ENCODE measurements at regions not wholly inside any gene's neighbourhood (a gene's known extent, or its start where the extent isn't known, plus 50 kb on each side); places are given as distances from the start of the nearest gene placed in this dataset.

GRCh38 chr13:40490086-40490758 lies 176.2 kb downstream of the FOXO1 start:
- Histone ChIP-seq H2AFZ (ENCODE audit: control insufficient read depth, low read length) (no peak overlapping the region), H3K4me1 (ENCODE audit: control insufficient read depth, extremely low read depth, insufficient read depth, low read length) (peaks cover 4% of the 10 kb centered on the region), H3K27ac (ENCODE audit: control insufficient read depth, insufficient read depth, low read length) (no peak overlapping the region), H3K36me3 (ENCODE audit: control insufficient read depth in 2 of 2, extremely low read depth in 1 of 2, insufficient read depth in 2 of 2, low read length in 2 of 2) (no peaks in the 10 kb centered on the region), H3K4me3 (ENCODE audit: control insufficient read depth in 2 of 3, extremely low read depth in 1 of 3, insufficient read depth in 2 of 3, low read depth in 1 of 3, low read length in 3 of 3) (no peak overlapping the region), H3K9me1 (ENCODE audit: control insufficient read depth, extremely low read depth, insufficient read depth, low read length) (no peaks in the 10 kb centered on the region), H3K9ac (ENCODE audit: control insufficient read depth, extremely low read depth, insufficient read depth, low read length) (no peak overlapping the region), H4K20me1 (ENCODE audit: control insufficient read depth, extremely low read depth, insufficient read depth, low read length) (no peaks in the 10 kb centered on the region), H3K9me3 (ENCODE audit: control insufficient read depth, low read depth, low read length) (no peaks in the 10 kb centered on the region), H3K79me2 (ENCODE audit: control insufficient read depth, insufficient read depth, low read length) (no peaks in the 10 kb centered on the region), H3K4me2 (ENCODE audit: control insufficient read depth, extremely low read depth, insufficient read depth, low read depth, low read length) (no peak overlapping the region), H3K27me3 (ENCODE audit: control insufficient read depth, extremely low read depth, insufficient read depth, low read length) (no peaks in the 10 kb centered on the region)
- dilution Hi-C loops (cut with MboI; ENCODE audit: extremely low pct_ligation_motif_present, low sequenced_read_pairs) = no loop called here
- DNase-seq (ENCODE audit: low read depth, low spot score) = no peak
- TF ChIP-seq CTCF (optimal IDR thresholded peaks at IDR 0.05 in 1 of 3, IDR thresholded peaks at IDR 0.05 in 1 of 3, conservative IDR thresholded peaks at IDR 0.05 in 1 of 3; ENCODE audit: extremely low read depth in 1 of 3, insufficient read depth in 2 of 3, low read length in 3 of 3) (no peak), EZH2 (IDR thresholded peaks at IDR 0.05; ENCODE audit: low read length) (no peak)
- no peak for FAIRE-seq

- dilution Hi-C loops (cut with MboI; ENCODE audit: extremely low pct_ligation_motif_present, low sequenced_read_pairs) = no loop called here
- Histone ChIP-seq H3K36me3 (ENCODE audit: control insufficient read depth in 2 of 2, extremely low read depth in 1 of 2, insufficient read depth in 2 of 2, low read length in 2 of 2) (no peaks in the 10 kb centered on the region), H3K4me3 (ENCODE audit: control insufficient read depth in 2 of 3, extremely low read depth in 1 of 3, insufficient read depth in 2 of 3, low read depth in 1 of 3, low read length in 3 of 3) (no peak overlapping the region), H2AFZ (ENCODE audit: control insufficient read depth, low read length) (no peak overlapping the region), H4K20me1 (ENCODE audit: control insufficient read depth, extremely low read depth, insufficient read depth, low read length) (no peaks in the 10 kb centered on the region), H3K27ac (ENCODE audit: control insufficient read depth, insufficient read depth, low read length) (no peak overlapping the region), H3K9me1 (ENCODE audit: control insufficient read depth, extremely low read depth, insufficient read depth, low read length) (no peaks in the 10 kb centered on the region), H3K9me3 (ENCODE audit: control insufficient read depth, low read depth, low read length) (no peaks in the 10 kb centered on the region), H3K9ac (ENCODE audit: control insufficient read depth, extremely low read depth, insufficient read depth, low read length) (no peak overlapping the region), H3K4me1 (ENCODE audit: control insufficient read depth, extremely low read depth, insufficient read depth, low read length) (peaks cover 12% of the 10 kb centered on the region), H3K27me3 (ENCODE audit: control insufficient read depth, extremely low read depth, insufficient read depth, low read length) (no peaks in the 10 kb centered on the region), H3K4me2 (ENCODE audit: control insufficient read depth, extremely low read depth, insufficient read depth, low read depth, low read length) (no peak overlapping the region), H3K79me2 (ENCODE audit: control insufficient read depth, insufficient read depth, low read length) (no peaks in the 10 kb centered on the region)
- TF ChIP-seq CTCF (optimal IDR thresholded peaks at IDR 0.05 in 1 of 3, IDR thresholded peaks at IDR 0.05 in 1 of 3, conservative IDR thresholded peaks at IDR 0.05 in 1 of 3; ENCODE audit: extremely low read depth in 1 of 3, insufficient read depth in 2 of 3, low read length in 3 of 3) (no peak), EZH2 (IDR thresholded peaks at IDR 0.05; ENCODE audit: low read length) (no peak)
- DNase-seq (ENCODE audit: low read depth, low spot score) = no peak
- FAIRE-seq = no peak
These were observed 173.9 kb downstream of the FOXO1 start for GRCh38 chr13:40492511-40492910.

Data from keratinocyte (primary cell).